LNCaP clone FGC (cell line): ENCODE measurements at regions not wholly inside any gene's neighbourhood (a gene's known extent, or its start where the extent isn't known, plus 50 kb on each side); places are given as distances from the start of the nearest gene placed in this dataset.
A peak's percentile ranks its signal among the peaks of the same experiment; 100 is the strongest.
"Not testable (repeated sequence)": the region's sequence is repeated elsewhere in the genome, so short reads cannot be mapped to it uniquely, and the experiment has no call there.

Source experiments
- DNase-seq: peaks from one replicate; pipeline ENCODE4 v3.0.0-alpha.2; 2011; ENCODE audit warnings: low read depth
- H3K4me3 ChIP-seq: 2 replicates; pipeline ENCODE4 v1.5.1; 2011; ENCODE audit warnings: mild to moderate bottlenecking, low read depth, low read length, control low read depth
- CTCF ChIP-seq: IDR thresholded peaks from 2 replicates; pipeline ENCODE4 v1.5.1; 2012; ENCODE audit warnings: mild to moderate bottlenecking; ENCODE audit not compliant: control insufficient read depth, insufficient read depth; ENCODE audit errors: extremely low read depth

- TF ChIP-seq CTCF: no peak
- no peak for DNase-seq
- H3K4me3 ChIP-seq: no peak overlapping the region
These were observed 92.6 kb upstream of the GDNF start for GRCh38 chr5:37932450-37932849.

DNA sequence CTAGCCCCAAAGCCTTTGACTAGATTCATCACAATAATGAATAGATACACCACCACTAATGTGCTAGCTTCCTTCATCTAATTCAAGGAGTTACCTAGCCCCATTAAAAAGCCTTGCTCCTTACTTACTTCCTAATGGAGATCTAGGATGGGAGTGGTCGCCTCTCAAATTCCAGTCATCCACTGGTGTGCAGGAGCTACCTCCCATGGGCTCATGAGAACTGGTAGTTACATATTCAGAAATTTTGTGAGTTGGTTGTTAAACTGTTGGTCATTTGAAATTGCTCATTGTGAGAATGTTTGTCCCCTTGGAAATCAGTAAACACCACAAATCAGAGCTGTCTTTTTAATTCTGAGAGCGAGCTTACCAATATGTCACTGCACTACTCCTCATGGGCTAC is 91.7 kb upstream of the GDNF start:
- TF ChIP-seq CTCF: no peak
- no peak overlapping the region for H3K4me3 ChIP-seq
- DNase-seq: no peak

- no peak for DNase-seq
- no peak overlapping the region for H3K4me3 ChIP-seq
- TF ChIP-seq CTCF: no peak
These were observed 90.5 kb upstream of the GDNF start for GRCh38 chr5:37930350-37930749.

DNA sequence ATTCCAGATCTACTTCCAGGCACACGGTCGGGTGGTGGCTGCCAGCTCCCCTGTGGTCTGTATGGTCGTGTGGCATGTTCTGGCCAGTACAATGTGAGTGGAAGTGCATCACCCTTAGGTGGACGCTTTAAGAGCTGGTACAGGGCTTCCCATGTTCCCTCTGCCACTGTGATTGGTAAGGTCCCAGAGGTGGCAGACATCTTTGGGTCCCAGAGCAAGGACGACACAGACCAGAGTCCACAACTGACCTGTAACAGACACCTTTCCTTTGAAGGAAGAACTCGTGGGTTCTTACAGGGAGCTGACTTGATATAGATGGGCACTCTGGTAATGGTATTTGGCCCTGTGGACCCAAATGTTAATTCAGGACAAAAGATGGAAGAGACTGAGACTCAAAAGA is 90.0 kb upstream of the GDNF start:
- TF ChIP-seq CTCF: no peak
- no peak for DNase-seq
- no peak overlapping the region for H3K4me3 ChIP-seq

DNA sequence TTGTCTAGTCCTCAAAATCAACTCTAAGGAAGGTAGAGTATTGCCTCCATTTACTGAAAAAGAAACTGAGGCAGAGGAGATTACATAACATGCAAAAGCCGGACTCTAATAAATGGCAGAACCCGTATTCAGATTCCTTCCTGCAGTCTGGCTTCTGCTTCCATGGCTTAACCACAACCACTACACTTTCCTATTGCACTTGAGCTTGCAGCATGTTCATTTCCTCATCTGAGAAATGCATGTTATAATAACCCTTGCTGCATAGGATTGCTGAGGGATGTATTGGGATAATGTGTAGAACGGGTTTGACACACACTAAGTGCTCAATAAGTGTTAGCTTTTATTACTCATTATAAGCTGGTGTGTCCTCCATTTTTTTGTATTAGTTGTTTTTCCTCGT is 87.9 kb upstream of the GDNF start:
- not testable (repeated sequence) for H3K4me3 ChIP-seq, DNase-seq

DNA sequence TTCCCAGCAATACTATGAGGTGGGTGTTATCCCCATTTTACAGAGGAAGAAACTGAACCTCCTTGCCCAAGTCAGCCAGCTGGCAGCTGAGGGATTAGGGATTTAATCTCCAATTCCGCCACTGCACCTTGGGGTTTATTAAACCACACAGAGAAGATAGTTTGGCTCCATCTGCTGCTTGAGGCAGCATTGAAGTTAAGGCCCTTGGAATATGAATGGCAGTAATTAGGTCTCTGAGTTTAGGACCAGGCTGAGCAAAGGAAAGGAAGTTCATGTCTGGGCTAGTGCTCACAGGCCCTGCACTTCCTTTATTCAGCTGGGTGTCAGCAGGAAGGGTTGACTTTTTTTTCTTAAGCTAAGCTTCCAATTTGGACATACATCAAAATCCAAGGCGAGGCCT is 86.9 kb upstream of the GDNF start:
- H3K4me3 ChIP-seq: no peak overlapping the region
- no peak for TF ChIP-seq CTCF
- DNase-seq: no peak

GRCh38 chr5:37921452-37921851 is 81.6 kb upstream of the GDNF start:
- no peak for TF ChIP-seq CTCF
- DNase-seq: no peak
- H3K4me3 ChIP-seq: no peak overlapping the region

- peak; percentile 84 for DNase-seq
- TF ChIP-seq CTCF: no peak
- no peak overlapping the region for H3K4me3 ChIP-seq
These were observed 78.6 kb upstream of the GDNF start for GRCh38 chr5:37918424-37918823.
